ENCODE measurements at regions not wholly inside any gene's neighbourhood (a gene's known extent, or its start where the extent isn't known, plus 50 kb on each side); places are given as distances from the start of the nearest gene placed in this dataset.

DNA sequence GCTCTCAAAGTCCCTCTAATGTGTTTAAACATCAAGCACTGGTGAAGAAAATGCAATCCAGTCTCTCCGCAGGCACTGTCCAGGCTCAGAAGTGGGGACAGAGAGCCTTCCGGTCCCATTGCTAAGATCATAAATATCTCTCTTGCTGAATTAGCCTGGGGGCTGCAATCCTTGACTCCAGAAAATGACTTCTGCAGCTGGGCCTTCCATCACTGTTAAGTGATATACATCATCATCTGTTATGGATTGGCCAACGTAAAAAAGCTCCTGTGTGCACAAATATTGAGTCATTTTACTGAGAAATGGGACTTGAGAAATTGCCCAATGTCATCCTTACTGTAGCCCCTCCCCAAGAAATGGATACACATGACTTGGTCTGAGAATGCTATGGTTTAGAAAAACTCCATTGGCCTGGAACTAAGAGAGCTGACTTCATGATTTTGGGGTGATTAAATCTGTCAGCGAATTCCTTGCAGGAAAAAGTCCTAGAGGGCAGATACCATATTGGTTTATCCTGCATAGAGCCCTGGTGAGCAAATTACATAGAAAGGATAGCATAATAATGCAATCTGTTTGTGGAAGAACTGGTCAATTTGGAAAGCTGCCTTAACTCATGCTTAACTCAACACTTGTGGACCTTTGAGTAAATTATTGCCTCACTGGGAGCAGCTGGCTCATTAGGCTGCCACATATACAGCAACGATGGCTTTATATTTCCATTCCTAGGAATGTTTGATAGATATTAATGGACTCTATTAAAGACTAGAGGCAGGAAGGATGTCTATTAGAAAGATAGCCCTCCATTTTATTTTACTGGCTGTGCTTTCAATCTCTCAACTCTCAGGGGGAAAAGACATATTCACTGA, 346.1 kb downstream of the GBA3 start:
- no peak for DNase-seq (ENCODE audit: low read depth)
- TF ChIP-seq, protein P1, sequence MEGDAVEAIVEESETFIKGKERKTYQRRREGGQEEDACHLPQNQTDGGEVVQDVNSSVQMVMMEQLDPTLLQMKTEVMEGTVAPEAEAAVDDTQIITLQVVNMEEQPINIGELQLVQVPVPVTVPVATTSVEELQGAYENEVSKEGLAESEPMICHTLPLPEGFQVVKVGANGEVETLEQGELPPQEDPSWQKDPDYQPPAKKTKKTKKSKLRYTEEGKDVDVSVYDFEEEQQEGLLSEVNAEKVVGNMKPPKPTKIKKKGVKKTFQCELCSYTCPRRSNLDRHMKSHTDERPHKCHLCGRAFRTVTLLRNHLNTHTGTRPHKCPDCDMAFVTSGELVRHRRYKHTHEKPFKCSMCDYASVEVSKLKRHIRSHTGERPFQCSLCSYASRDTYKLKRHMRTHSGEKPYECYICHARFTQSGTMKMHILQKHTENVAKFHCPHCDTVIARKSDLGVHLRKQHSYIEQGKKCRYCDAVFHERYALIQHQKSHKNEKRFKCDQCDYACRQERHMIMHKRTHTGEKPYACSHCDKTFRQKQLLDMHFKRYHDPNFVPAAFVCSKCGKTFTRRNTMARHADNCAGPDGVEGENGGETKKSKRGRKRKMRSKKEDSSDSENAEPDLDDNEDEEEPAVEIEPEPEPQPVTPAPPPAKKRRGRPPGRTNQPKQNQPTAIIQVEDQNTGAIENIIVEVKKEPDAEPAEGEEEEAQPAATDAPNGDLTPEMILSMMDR (IDR thresholded peaks at IDR 0.05; ENCODE audit: insufficient read depth, low read depth, low read length) = no peak
- no peak overlapping the region for H3K4me3 ChIP-seq (ENCODE audit: low read depth, low read length)

DNA sequence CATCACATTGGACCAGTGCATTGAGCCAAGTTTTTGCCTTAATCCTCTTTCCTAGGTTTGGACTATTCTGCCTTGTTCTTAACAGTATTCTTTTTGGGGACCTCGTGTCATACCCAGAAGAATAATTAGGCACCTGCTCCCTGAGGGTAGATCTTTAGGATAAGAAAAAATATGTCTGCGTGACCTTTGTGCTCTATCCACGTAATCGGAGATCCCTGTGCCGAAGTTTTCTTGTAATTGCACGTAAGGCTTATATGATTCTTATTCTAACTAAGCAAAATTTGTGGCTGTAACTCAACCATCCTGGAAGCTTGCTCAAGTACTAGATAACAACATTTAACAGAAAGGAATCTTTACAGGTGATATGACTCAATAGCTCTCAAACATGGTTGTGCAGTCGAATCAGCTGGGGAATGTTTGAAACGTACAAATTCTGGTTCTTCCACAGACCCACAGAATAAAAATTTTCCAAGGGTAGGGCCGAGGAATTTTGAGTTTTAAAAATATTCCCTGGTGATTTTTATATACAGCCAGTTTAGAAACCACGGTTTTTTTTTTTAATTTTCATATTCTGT, 344.3 kb downstream of the GBA3 start:
- no peak for DNase-seq (ENCODE audit: low read depth)
- TF ChIP-seq, protein P1 (IDR thresholded peaks at IDR 0.05; ENCODE audit: insufficient read depth, low read depth, low read length) = no peak
- no peak overlapping the region for H3K4me3 ChIP-seq (ENCODE audit: low read depth, low read length)

DNA sequence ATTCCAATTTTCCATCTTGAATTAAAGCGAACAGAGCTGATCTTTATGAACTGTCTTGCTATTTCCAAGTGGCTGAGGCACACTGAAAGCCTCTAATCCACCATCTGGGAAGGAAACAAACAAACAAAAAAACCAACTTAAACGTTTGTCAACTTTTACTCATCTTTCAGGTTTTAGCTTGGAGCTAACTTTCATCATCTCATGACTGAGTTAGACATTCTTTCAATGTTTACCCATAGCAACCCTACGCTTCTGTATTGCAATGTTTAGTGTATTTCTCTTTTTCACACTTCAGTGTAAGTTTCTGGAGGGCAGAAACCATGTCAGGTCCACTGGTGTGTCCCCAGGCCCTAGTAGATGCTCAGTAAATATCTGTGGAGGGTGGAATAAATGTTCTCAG, 343.8 kb downstream of the GBA3 start:
- peak; percentile 17 for DNase-seq (ENCODE audit: low read depth)
- TF ChIP-seq, protein P1 (IDR thresholded peaks at IDR 0.05; ENCODE audit: insufficient read depth, low read depth, low read length) = no peak
- no peak overlapping the region for H3K4me3 ChIP-seq (ENCODE audit: low read depth, low read length)

DNA sequence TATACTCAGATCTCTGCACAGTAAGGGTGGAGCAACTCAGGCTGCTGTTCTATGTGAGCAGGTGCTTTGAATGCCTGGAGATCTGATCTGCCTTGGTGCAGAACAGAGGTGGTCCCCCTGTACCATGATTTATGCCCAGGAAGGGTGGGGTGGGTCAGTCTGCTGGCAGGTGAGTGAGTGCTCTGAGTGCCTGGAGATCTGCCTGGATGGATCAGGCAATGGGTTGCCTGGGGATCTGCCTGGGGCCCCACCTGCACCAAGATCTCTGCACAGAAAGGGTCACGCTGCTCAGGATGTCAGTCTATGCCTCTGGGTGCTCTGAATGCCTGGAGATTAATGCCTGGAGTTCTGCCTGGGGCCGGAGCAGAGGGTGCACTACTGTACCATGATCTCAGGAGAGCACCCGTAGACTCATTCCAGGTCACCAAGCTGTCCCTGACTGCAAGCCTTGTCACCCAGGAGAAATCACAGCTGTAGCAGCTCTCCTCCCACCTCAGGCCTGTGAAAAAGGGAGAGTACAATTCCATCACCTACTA, 342.9 kb downstream of the GBA3 start:
- H3K4me3 ChIP-seq (ENCODE audit: low read depth, low read length) = no peak overlapping the region
- DNase-seq (ENCODE audit: low read depth) = no peak
- TF ChIP-seq, protein P1 (IDR thresholded peaks at IDR 0.05; ENCODE audit: insufficient read depth, low read depth, low read length) = no peak

DNA sequence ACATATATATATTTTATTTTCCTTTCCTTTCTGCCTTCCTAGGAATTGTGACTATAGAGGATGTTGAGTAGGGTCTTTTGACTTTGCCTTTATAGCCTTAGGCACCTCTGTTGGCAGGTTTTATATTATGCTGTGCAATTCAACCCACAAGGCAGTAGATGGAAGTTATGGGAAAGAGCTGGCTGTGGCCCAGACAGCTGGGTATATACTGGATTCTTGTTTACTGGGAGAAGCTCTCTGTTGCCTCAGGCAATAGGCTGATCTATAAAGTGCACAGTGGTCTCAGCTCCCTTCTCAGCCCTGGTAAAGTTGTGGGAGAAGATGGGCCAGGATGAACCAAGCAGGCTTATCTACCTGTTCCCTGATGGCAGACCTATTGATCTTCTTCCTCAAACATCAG, 342.0 kb downstream of the GBA3 start:
- TF ChIP-seq, protein P1 (IDR thresholded peaks at IDR 0.05; ENCODE audit: insufficient read depth, low read depth, low read length) = no peak
- no peak overlapping the region for H3K4me3 ChIP-seq (ENCODE audit: low read depth, low read length)
- DNase-seq (ENCODE audit: low read depth) = no peak

DNA sequence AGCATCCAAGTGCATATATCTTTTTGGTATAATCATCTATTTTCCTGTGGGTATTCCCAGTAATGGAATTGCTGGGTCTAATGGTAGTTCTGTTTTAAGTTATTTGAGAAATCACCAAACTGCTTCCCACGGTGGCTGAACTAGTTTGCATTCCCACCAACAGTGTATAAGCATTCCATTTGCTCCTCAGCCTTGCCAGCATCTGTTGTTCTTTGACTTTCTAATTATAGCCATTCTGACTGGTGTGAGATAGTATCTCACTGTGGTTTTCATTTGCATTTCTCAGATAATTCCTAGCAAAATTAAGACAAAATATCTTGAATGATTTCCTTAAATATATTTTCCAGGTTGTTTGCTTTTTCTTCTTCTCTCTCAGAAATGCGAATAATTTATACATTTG, 341.1 kb downstream of the GBA3 start:
- DNase-seq (ENCODE audit: low read depth) = peak; percentile 48
- TF ChIP-seq, protein P1 (IDR thresholded peaks at IDR 0.05; ENCODE audit: insufficient read depth, low read depth, low read length) = no peak

More for the DNA sequence above, 341.1 kb downstream of the GBA3 start:
- no peak overlapping the region for H3K4me3 ChIP-seq (ENCODE audit: low read depth, low read length)

Measured in fibroblast of villous mesenchyme (primary cell).